ENCODE measurements at regions not wholly inside any gene's neighbourhood (a gene's known extent, or its start where the extent isn't known, plus 50 kb on each side); places are given as distances from the start of the nearest gene placed in this dataset.

GRCh38 chr15:84402856-84403608 lies 167.5 kb downstream of the GOLGA6L4 start:
- no peak for TF ChIP-seq CTCF (IDR thresholded peaks at IDR 0.05)
- no peak for TF ChIP-seq POLR2A (IDR thresholded peaks at IDR 0.05)

Measured in esophagus squamous epithelium (tissue), 4 donors.